Fibroblast of lung (primary cell): ENCODE measurements at regions not wholly inside any gene's neighbourhood (a gene's known extent, or its start where the extent isn't known, plus 50 kb on each side); places are given as distances from the start of the nearest gene placed in this dataset.

ENCODE experiments used
- DNase-seq, 2 donors: peaks; one replicate each; pipeline versions ENCODE4 v3.0.0 to v3.0.0-alpha.2; 2010; ENCODE audit warnings: low read depth in 2 of 2
- H2AFZ ChIP-seq: 2 replicates; pipeline ENCODE4 v1.5.1; 2012; ENCODE audit warnings: low read length, control low read depth, inconsistent platforms
- H3K27ac ChIP-seq: 2 replicates; pipeline ENCODE4 v1.5.1; 2011; ENCODE audit warnings: low read length, control low read depth; ENCODE audit not compliant: insufficient read depth
- H3K27me3 ChIP-seq: 2 replicates; pipeline ENCODE4 v1.5.1; 2011; ENCODE audit warnings: mild to moderate bottlenecking, low read length; ENCODE audit not compliant: control insufficient read depth, insufficient read depth
- H3K36me3 ChIP-seq: 2 replicates; pipeline ENCODE4 v1.5.1; 2011; ENCODE audit warnings: low read length; ENCODE audit not compliant: control insufficient read depth, insufficient read depth
- H3K4me1 ChIP-seq: 2 replicates; pipeline ENCODE4 v1.5.1; 2011; ENCODE audit warnings: low read length; ENCODE audit not compliant: control insufficient read depth, insufficient read depth; ENCODE audit errors: extremely low read depth
- H3K4me2 ChIP-seq: 2 replicates; pipeline ENCODE4 v1.5.1; 2011; ENCODE audit warnings: low read length, control low read depth; ENCODE audit not compliant: insufficient read depth; ENCODE audit errors: extremely low read depth
- H3K4me3 ChIP-seq, 4 experiments: fragments of 200-600 bp in 1 of 4; sonication (generic) in 1 of 4; replicated peaks in 1 of 4; 2 replicates each; pipeline ENCODE4 v1.5.1; 2011 to 2016; ENCODE audit warnings: low read length in 4 of 4, low read depth in 3 of 4, mild to moderate bottlenecking in 3 of 4, control low read depth in 2 of 4, inconsistent platforms in 1 of 4, mixed read lengths in 1 of 4; ENCODE audit not compliant: insufficient read depth in 1 of 4; ENCODE audit errors: control extremely low read depth in 1 of 4
- H3K79me2 ChIP-seq: 2 replicates; pipeline ENCODE4 v1.5.1; 2012; ENCODE audit warnings: mild to moderate bottlenecking, low read length, inconsistent platforms; ENCODE audit not compliant: control insufficient read depth, insufficient read depth
- H3K9ac ChIP-seq: 2 replicates; pipeline ENCODE4 v1.5.1; 2011; ENCODE audit warnings: mild to moderate bottlenecking, low read length, control low read depth; ENCODE audit not compliant: insufficient read depth
- H3K9me3 ChIP-seq: 2 replicates; pipeline ENCODE4 v1.5.1; 2012; ENCODE audit warnings: low read depth, low read length; ENCODE audit not compliant: control insufficient read depth, insufficient read depth
- H4K20me1 ChIP-seq: 2 replicates; pipeline ENCODE4 v1.5.1; 2011; ENCODE audit warnings: low read length; ENCODE audit not compliant: control insufficient read depth, insufficient read depth; ENCODE audit errors: extremely low read depth
- EZH2 ChIP-seq: IDR thresholded peaks from 2 replicates; pipeline ENCODE4 v1.5.1; 2012; ENCODE audit warnings: low read length, control low read depth, mild to moderate bottlenecking; ENCODE audit errors: missing control alignments
- TF ChIP-seq, protein P1 (sequence below), 2 donors: IDR thresholded peaks in 1 of 2; conservative IDR thresholded peaks in 1 of 2; 1 replicate in 1 of 2; 2 replicates in 1 of 2; pipeline ENCODE4 v1.5.1; 2011 to 2012; ENCODE audit warnings: low read length in 2 of 2, control low read depth in 1 of 2, inconsistent platforms in 1 of 2, low read depth in 1 of 2, mild to moderate bottlenecking in 1 of 2

DNA sequence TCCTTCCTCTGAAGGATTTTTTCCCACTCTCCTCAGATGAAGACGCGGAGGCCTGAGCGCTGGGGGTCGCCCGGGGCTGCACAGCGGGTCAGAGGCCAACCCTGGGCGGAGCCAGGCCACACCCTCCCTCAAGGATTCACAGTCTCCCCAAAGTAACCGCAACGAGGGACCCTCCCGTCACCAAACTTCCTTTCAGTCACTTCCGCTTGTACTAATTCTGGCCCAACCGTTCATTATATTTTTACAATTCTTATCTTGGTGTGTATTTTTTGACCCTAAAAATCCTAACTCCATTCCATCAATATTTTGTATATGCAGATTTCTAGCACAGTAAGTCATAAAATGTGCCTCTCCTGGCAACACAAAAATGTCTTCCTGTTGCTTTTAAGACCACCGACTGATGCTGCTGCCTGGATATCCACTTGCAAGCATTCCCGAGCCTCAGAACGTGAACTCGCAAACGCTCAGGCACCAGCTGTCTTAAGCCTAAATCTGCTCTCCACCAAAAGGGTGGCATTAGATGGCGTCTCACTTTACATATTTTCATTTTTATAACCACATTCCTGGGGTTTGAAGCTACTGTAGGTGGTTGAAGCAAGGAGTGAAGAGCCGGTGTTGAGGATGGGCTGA lies 128.0 kb downstream of the DLL1 start:
- Histone ChIP-seq H2AFZ (no peak overlapping the region), H3K27me3 (no peaks in the 10 kb centered on the region), H4K20me1 (no peaks in the 10 kb centered on the region), H3K27ac (no peak overlapping the region), H3K4me1 (no peaks in the 10 kb centered on the region), H3K9me3 (peaks cover 4% of the 10 kb centered on the region), H3K4me3 (no peak overlapping the region), H3K79me2 (no peaks in the 10 kb centered on the region), H3K36me3 (no peaks in the 10 kb centered on the region), H3K4me2 (no peak overlapping the region), H3K9ac (no peak overlapping the region)
- no peak for DNase-seq
- TF ChIP-seq, protein P1, sequence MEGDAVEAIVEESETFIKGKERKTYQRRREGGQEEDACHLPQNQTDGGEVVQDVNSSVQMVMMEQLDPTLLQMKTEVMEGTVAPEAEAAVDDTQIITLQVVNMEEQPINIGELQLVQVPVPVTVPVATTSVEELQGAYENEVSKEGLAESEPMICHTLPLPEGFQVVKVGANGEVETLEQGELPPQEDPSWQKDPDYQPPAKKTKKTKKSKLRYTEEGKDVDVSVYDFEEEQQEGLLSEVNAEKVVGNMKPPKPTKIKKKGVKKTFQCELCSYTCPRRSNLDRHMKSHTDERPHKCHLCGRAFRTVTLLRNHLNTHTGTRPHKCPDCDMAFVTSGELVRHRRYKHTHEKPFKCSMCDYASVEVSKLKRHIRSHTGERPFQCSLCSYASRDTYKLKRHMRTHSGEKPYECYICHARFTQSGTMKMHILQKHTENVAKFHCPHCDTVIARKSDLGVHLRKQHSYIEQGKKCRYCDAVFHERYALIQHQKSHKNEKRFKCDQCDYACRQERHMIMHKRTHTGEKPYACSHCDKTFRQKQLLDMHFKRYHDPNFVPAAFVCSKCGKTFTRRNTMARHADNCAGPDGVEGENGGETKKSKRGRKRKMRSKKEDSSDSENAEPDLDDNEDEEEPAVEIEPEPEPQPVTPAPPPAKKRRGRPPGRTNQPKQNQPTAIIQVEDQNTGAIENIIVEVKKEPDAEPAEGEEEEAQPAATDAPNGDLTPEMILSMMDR (conservative IDR thresholded peaks at IDR 0.05 in 1 of 2, IDR thresholded peaks at IDR 0.05 in 1 of 2; ENCODE audit: low read depth in 1 of 2, low read length in 2 of 2) = no peak
- no peak for TF ChIP-seq EZH2

DNA sequence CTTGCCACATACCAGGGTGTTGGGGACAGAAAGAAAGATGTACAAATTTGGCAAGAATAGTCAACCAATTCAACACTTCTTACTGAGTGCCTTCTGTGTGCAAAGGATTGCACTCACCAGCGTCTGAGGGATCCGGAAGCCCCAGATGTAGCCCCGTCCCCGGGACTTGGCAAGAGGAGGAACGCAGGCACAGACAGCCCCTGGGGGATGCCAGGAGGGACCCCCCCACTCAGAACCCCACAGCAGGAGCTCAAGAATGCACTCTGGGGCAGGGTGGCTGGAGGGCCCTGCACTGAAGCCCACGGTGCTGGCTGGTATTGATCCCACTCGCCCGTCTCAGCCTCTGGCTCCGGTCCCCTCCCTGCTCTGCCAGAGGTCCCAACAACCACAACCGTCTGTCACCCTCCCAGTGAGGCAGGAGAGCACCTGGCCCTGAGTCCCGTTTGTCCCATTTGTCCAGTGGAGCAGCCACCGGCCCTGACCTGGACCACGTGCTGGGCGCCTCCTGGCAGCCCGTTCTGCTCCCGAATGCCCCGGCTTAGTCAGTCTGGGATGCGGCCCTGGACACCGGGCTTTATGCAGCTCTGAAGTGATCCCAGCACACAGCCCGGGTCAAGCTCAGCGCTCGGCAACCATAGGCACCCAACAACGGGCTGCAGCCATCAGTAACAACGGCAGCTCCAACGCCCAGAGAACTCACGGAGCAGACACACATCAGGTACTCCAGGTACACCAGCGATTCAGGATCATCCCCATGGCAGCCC lies 128.7 kb downstream of the DLL1 start:
- Histone ChIP-seq H3K4me3 (no peak overlapping the region), H3K27me3 (no peaks in the 10 kb centered on the region), H3K4me2 (no peak overlapping the region), H3K79me2 (no peaks in the 10 kb centered on the region), H3K9me3 (peaks cover 4% of the 10 kb centered on the region), H4K20me1 (no peaks in the 10 kb centered on the region), H3K36me3 (no peaks in the 10 kb centered on the region), H3K9ac (no peak overlapping the region), H3K27ac (no peak overlapping the region), H2AFZ (no peak overlapping the region), H3K4me1 (no peaks in the 10 kb centered on the region)
- TF ChIP-seq EZH2 = no peak
- TF ChIP-seq, protein P1 (conservative IDR thresholded peaks at IDR 0.05 in 1 of 2, IDR thresholded peaks at IDR 0.05 in 1 of 2; ENCODE audit: low read depth in 1 of 2, low read length in 2 of 2) = no peak
- DNase-seq = no peak

DNA sequence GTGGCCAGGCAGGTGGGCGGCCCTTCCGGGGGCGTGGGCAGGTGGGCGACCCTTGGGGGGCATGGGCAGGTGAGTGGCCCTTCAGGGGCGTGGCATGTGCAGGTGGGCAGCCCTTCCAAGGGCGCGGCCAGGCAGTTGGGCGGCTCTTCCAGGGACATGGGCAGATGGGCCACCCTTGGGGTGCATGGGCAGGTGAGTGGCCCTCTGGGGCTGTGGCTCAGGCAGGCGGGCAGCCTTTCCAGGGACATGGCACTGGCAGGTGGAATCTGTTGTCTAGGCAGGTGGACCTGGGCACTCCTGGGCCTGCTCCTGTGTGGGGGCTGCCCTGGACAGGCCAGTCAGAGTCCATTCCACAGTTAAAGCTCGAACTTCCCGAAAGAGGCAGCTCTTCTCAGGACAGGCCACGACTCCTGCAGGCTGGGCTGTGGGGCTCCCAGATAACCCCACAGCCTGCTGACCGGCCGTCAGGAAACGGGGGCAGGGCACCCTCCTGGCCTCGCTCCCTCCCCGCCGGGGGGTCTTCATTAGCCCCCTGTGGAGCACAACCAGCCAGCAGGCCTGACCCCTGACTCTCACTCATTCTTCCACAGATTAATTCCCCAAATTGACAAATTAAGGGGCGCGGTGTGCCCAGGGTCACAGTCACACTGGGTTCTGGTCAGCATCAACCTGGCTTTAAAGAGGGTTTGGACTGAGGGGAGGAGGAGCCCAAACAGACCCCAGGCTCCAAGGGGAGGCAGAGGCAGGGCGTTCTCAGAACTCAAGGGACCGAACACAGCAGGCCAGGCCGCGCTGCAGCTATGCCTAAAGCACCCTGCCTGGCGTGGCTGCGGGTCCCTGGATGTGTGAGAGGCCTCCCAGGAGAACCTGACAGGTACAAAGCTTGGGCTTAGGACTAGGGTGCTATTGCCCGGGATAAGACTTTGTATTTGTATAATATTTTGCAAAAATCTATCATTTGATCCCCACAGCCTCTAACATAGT lies 130.0 kb downstream of the DLL1 start:
- Histone ChIP-seq H3K4me3 (no peak overlapping the region), H3K27ac (no peak overlapping the region), H3K4me1 (no peaks in the 10 kb centered on the region), H2AFZ (no peak overlapping the region), H3K9ac (no peak overlapping the region), H3K27me3 (no peaks in the 10 kb centered on the region), H4K20me1 (no peaks in the 10 kb centered on the region), H3K36me3 (no peaks in the 10 kb centered on the region), H3K9me3 (peaks cover 4% of the 10 kb centered on the region), H3K79me2 (no peaks in the 10 kb centered on the region), H3K4me2 (no peak overlapping the region)
- TF ChIP-seq, protein P1 (conservative IDR thresholded peaks at IDR 0.05 in 1 of 2, IDR thresholded peaks at IDR 0.05 in 1 of 2; ENCODE audit: low read depth in 1 of 2, low read length in 2 of 2) = no peak
- TF ChIP-seq EZH2 = no peak
- DNase-seq = no peak
